Smooth muscle cell (in vitro differentiated cells): ENCODE measurements at regions not wholly inside any gene's neighbourhood (a gene's known extent, or its start where the extent isn't known, plus 50 kb on each side); places are given as distances from the start of the nearest gene placed in this dataset.

Experiments used
- DNase-seq: peaks from one replicate; lab custom pipeline; 2025; ENCODE audit not compliant: unreplicated experiment; lab: John Stamatoyannopoulos, UW
- H2AFZ ChIP-seq: fragments of 200-600 bp; sonication (generic); 2 replicates; pipeline ENCODE4 v1.6.0; 2016; ENCODE audit warnings: antibody characterized with exemption, low read depth, mild to moderate bottlenecking
- H3F3A ChIP-seq: fragments of 200-600 bp; sonication (generic); 2 replicates; pipeline ENCODE4 v1.6.0; 2017; ENCODE audit warnings: antibody characterized with exemption, low read depth
- H3K27ac ChIP-seq: fragments of 200-600 bp; sonication (generic); 2 replicates; pipeline ENCODE4 v1.5.1; 2016; ENCODE audit warnings: low read depth, mild to moderate bottlenecking
- H3K27me3 ChIP-seq: fragments of 200-600 bp; sonication (generic); 2 replicates; pipeline ENCODE4 v1.6.1; 2016; ENCODE audit warnings: low read depth, mild to moderate bottlenecking
- H3K36me3 ChIP-seq: fragments of 200-600 bp; sonication (generic); 2 replicates; pipeline ENCODE4 v1.5.1; 2016; ENCODE audit warnings: low read depth
- H3K4me1 ChIP-seq: fragments of 200-600 bp; sonication (generic); 2 replicates; pipeline ENCODE4 v1.5.1; 2016; ENCODE audit warnings: low read depth
- H3K4me2 ChIP-seq: fragments of 200-600 bp; sonication (generic); 2 replicates; pipeline ENCODE4 v1.6.0; 2016; ENCODE audit warnings: mild to moderate bottlenecking
- H3K4me3 ChIP-seq: fragments of 200-600 bp; sonication (generic); 2 replicates; pipeline ENCODE4 v1.5.1; 2016; ENCODE audit warnings: mild to moderate bottlenecking
- H3K79me2 ChIP-seq: fragments of 200-600 bp; sonication (generic); 2 replicates; pipeline ENCODE4 v1.6.0; 2016; ENCODE audit warnings: low read depth, mild to moderate bottlenecking
- H3K9ac ChIP-seq: fragments of 200-600 bp; sonication (generic); 2 replicates; pipeline ENCODE4 v1.6.0; 2016; ENCODE audit warnings: low read depth
- H3K9me3 ChIP-seq: fragments of 200-600 bp; sonication (generic); replicated peaks from 2 replicates; pipeline ENCODE4 v1.5.1; 2016; ENCODE audit warnings: low read depth
- H4K20me1 ChIP-seq: fragments of 200-600 bp; sonication (generic); 2 replicates; pipeline ENCODE4 v1.6.0; 2016; ENCODE audit warnings: low read depth
- CTCF ChIP-seq: fragments of 200-600 bp; sonication (generic); IDR thresholded peaks from 2 replicates; pipeline ENCODE4 v1.5.1; 2017; ENCODE audit warnings: borderline replicate concordance, mild to moderate bottlenecking, antibody characterized with exemption; ENCODE audit not compliant: insufficient read depth, poor library complexity, severe bottlenecking
- whole genome bisulfite sequencing: methylation state at CpG from one replicate; pipeline ENCODE4 v1.1.7; 2016; ENCODE audit warnings: low lambda C conversion rate; 5-methylcytosine and 5-hydroxymethylcytosine counted together

- Histone ChIP-seq H3K79me2 (no peaks in the 10 kb centered on the region), H3K9me3 (no peaks in the 10 kb centered on the region), H3K27me3 (no peaks in the 10 kb centered on the region), H3K4me3 (no peak overlapping the region), H3K9ac (no peak overlapping the region), H3K27ac (no peak overlapping the region), H4K20me1 (no peaks in the 10 kb centered on the region), H3K4me1 (no peaks in the 10 kb centered on the region), H2AFZ (no peak overlapping the region), H3K36me3 (no peaks in the 10 kb centered on the region), H3K4me2 (no peak overlapping the region), H3F3A (no peaks in the 10 kb centered on the region)
- 82% methylated on average over 2 of the region's 2 CpGs for WGBS
- TF ChIP-seq CTCF, result no peak
- DNase-seq, result no peak
Observed at GRCh38 chr4:143091862-143092261, 92.9 kb upstream of the USP38 start.

DNA sequence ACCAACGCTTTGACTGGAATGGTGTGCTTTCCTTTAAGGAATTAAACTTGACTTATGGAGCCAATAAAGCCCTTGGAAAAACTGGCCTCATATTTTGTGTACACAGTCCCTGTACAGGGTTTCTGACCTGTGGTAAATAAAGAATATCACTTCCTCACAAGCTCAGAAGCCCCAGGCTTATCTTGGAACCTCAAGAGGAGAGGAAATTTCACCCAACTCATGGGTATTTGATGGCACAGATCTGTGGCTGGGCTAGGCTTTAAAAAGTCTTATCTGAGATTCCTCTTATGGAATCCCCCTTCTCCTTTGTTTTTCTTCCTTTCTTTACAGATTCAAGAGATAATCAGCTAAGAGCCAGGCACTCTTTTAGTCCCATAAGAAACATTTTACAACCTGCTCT lies 89.3 kb upstream of the USP38 start:
- no peak for TF ChIP-seq CTCF
- no peak overlapping the region for H3K4me3 ChIP-seq
- H3K4me1 ChIP-seq, result no peaks in the 10 kb centered on the region
- no peaks in the 10 kb centered on the region for H3K27me3 ChIP-seq
- H3K9me3 ChIP-seq, result no peaks in the 10 kb centered on the region
- WGBS, result 73% methylated on average over 1 of the region's 1 CpG
- no peaks in the 10 kb centered on the region for H3F3A ChIP-seq
- no peak for DNase-seq
- no peak overlapping the region for H3K4me2 ChIP-seq
- no peak overlapping the region for H2AFZ ChIP-seq
- no peaks in the 10 kb centered on the region for H4K20me1 ChIP-seq
- H3K9ac ChIP-seq, result no peak overlapping the region
- H3K27ac ChIP-seq, result no peak overlapping the region
- H3K36me3 ChIP-seq, result no peaks in the 10 kb centered on the region
- H3K79me2 ChIP-seq, result no peaks in the 10 kb centered on the region

- Histone ChIP-seq H4K20me1 (no peaks in the 10 kb centered on the region), H3K27ac (no peak overlapping the region), H3K4me2 (no peak overlapping the region), H3K36me3 (no peaks in the 10 kb centered on the region), H3K9ac (no peak overlapping the region), H3K27me3 (no peaks in the 10 kb centered on the region), H2AFZ (no peak overlapping the region), H3F3A (no peaks in the 10 kb centered on the region), H3K9me3 (no peaks in the 10 kb centered on the region), H3K4me1 (no peaks in the 10 kb centered on the region), H3K79me2 (no peaks in the 10 kb centered on the region), H3K4me3 (no peak overlapping the region)
- no peak for TF ChIP-seq CTCF
- WGBS, result 75% methylated on average over 4 of the region's 4 CpGs
- no peak for DNase-seq
Observed at GRCh38 chr4:143097751-143098150, 87.0 kb upstream of the USP38 start.

- Histone ChIP-seq H3F3A (no peaks in the 10 kb centered on the region), H3K27me3 (no peaks in the 10 kb centered on the region), H3K4me1 (no peaks in the 10 kb centered on the region), H2AFZ (no peak overlapping the region), H3K79me2 (no peaks in the 10 kb centered on the region), H3K9ac (no peak overlapping the region), H3K4me3 (no peak overlapping the region), H3K36me3 (no peaks in the 10 kb centered on the region), H3K4me2 (no peak overlapping the region), H4K20me1 (no peaks in the 10 kb centered on the region), H3K9me3 (no peaks in the 10 kb centered on the region), H3K27ac (no peak overlapping the region)
- TF ChIP-seq CTCF, result no peak
- WGBS, result 89% methylated on average over 3 of the region's 3 CpGs
- DNase-seq, result no peak
Observed at GRCh38 chr4:143099693-143100092, 85.0 kb upstream of the USP38 start.
